Body of pancreas (tissue), 4 donors: ENCODE measurements at regions not wholly inside any gene's neighbourhood (a gene's known extent, or its start where the extent isn't known, plus 50 kb on each side); places are given as distances from the start of the nearest gene placed in this dataset.

ENCODE experiments used
- ATAC-seq: fragments of 150-250 bp; one replicate; pipeline ENCODE4 v1.9.1; 2016
- DNase-seq, 4 donors: peaks; one replicate each; pipeline ENCODE4 v3.0.0-alpha.2; 2019
- H3K27ac ChIP-seq, 4 donors: fragments of 200-600 bp; sonication (generic); 1 replicate in 3 of 4; 2 replicates in 1 of 4; pipeline versions ENCODE4 v1.5.1 to v1.6.1; 2016 to 2019; ENCODE audit warnings: mild to moderate bottlenecking in 1 of 4, mixed read lengths in 1 of 4, moderate library complexity in 1 of 4
- H3K27me3 ChIP-seq, 2 donors: fragments of 200-600 bp; sonication (generic); one replicate each; pipeline ENCODE4 v1.6.0; 2016; ENCODE audit warnings: mild to moderate bottlenecking in 1 of 2
- H3K36me3 ChIP-seq, 2 donors: fragments of 200-600 bp; sonication (generic); replicated peaks in 1 of 2; 2 replicates each; pipeline ENCODE4 v1.5.1; 2016; ENCODE audit warnings: low read depth in 2 of 2; ENCODE audit not compliant: insufficient read depth in 1 of 2
- H3K4me1 ChIP-seq: fragments of 200-600 bp; sonication (generic); one replicate; pipeline ENCODE4 v1.6.0; 2016
- H3K4me3 ChIP-seq, 2 donors: fragments of 200-600 bp; sonication (generic); 1 replicate in 1 of 2; 2 replicates in 1 of 2; pipeline ENCODE4 v1.5.1; 2016 to 2019
- H3K9me3 ChIP-seq, 3 donors: fragments of 200-600 bp; sonication (generic); 1 replicate in 2 of 3; 2 replicates in 1 of 3; pipeline ENCODE4 v1.5.1; 2016
- POLR2A ChIP-seq, 3 donors: fragments of 450-650 bp; IDR thresholded peaks; one replicate each; pipeline ENCODE4 v1.6.1; 2016; ENCODE audit warnings: antibody characterized with exemption in 3 of 3, mild to moderate bottlenecking in 2 of 3
- WGBS, 2 donors: methylation state at CpG; one replicate each; pipeline ENCODE4 v1.1.5; 2017; 5-methylcytosine and 5-hydroxymethylcytosine counted together
- intact Hi-C: fragments of 100-400 bp; cut with DNase I; formaldehyde crosslinking; loops from one replicate; pipeline ENCODE4 v1.15.1; 2023
- TF ChIP-seq, protein P1 (sequence below), 7 experiments: fragments of 450-650 bp in 4 of 7; fragments of 200-600 bp in 3 of 7; sonication (generic) in 3 of 7; IDR thresholded peaks; one replicate each; pipeline ENCODE4 v1.5.1; 2016 to 2019; ENCODE audit warnings: antibody characterized with exemption in 7 of 7

DNA sequence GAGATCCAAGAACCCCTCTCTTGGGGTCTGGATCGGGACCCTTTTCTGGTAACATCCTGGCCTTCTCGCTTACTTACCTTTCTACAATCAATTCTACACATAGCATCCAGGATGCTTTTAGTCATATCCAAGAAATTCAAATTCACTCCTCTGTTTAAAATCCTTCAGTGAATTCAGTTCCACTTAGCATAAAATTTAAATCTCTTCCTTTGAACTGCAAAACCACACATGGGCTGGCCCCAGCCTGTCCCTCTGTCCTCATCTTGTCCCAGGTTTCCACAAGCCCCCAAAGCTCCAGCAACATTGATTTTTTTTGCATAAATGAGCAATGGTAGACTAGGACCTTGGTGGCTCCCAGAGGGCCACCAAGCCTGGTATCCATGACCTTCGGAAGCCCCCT is 96.4 kb upstream of the C16orf82 start:
- Histone ChIP-seq H3K27me3 (no peaks in the 10 kb centered on the region), H3K27ac (no peak overlapping the region), H3K9me3 (no peaks in the 10 kb centered on the region), H3K36me3 (no peaks in the 10 kb centered on the region), H3K4me3 (no peak overlapping the region), H3K4me1 (no peaks in the 10 kb centered on the region)
- ATAC-seq (no peak), DNase-seq (no peak)
- TF ChIP-seq, protein P1, sequence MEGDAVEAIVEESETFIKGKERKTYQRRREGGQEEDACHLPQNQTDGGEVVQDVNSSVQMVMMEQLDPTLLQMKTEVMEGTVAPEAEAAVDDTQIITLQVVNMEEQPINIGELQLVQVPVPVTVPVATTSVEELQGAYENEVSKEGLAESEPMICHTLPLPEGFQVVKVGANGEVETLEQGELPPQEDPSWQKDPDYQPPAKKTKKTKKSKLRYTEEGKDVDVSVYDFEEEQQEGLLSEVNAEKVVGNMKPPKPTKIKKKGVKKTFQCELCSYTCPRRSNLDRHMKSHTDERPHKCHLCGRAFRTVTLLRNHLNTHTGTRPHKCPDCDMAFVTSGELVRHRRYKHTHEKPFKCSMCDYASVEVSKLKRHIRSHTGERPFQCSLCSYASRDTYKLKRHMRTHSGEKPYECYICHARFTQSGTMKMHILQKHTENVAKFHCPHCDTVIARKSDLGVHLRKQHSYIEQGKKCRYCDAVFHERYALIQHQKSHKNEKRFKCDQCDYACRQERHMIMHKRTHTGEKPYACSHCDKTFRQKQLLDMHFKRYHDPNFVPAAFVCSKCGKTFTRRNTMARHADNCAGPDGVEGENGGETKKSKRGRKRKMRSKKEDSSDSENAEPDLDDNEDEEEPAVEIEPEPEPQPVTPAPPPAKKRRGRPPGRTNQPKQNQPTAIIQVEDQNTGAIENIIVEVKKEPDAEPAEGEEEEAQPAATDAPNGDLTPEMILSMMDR (IDR thresholded peaks at IDR 0.05): no peak
- TF ChIP-seq POLR2A (IDR thresholded peaks at IDR 0.05): no peak
- intact Hi-C loops: no loop called here
- 69 to 72% methylated on average over 3 of the region's 3 CpGs for WGBS, 2 donors

GRCh38 chr16:26976873-26977272 is 89.9 kb upstream of the C16orf82 start:
- DNase-seq (no peak), ATAC-seq (no peak)
- Histone ChIP-seq H3K27ac (no peak overlapping the region), H3K27me3 (no peaks in the 10 kb centered on the region), H3K4me1 (no peaks in the 10 kb centered on the region), H3K36me3 (no peaks in the 10 kb centered on the region), H3K4me3 (no peak overlapping the region), H3K9me3 (no peaks in the 10 kb centered on the region)
- intact Hi-C loops: no loop called here
- WGBS, 2 donors: 42 to 52% methylated on average over 5 of the region's 5 CpGs
- TF ChIP-seq POLR2A (IDR thresholded peaks at IDR 0.05): no peak
- TF ChIP-seq, protein P1 (IDR thresholded peaks at IDR 0.05): no peak

DNA sequence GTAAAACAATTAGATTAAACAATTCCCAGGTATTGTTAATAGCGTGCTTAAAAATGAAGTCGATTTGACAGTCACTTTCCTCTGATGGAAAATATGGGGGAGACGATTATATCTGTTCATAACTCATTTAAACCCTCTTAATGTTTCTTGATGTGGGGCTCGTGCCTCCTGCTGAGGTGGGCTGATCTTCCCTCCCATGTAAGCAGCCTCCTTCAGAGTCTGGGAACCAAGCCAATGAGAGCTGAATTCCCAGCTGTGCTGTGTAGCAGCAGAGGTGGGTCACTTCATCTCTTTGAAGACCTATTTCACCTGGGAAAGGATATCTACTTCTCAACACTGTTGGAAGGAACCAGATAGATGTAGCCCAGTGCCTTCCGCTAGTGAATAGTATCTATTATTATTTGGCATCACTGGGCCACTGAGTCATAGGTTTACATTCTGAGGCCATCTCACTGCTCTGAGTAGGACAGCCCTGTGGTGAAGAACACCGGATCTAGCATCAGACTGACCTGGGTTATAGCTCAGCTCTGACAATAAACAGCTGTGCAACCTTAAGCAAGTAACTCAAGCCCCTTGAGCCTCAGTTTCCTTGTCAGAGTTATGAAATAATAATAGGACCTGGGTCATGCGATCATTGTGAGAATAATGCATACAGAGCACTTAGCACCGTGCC is 85.3 kb upstream of the C16orf82 start:
- Histone ChIP-seq H3K4me3 (no peak overlapping the region), H3K27me3 (no peaks in the 10 kb centered on the region), H3K9me3 (no peaks in the 10 kb centered on the region), H3K36me3 (no peaks in the 10 kb centered on the region), H3K27ac (no peak overlapping the region), H3K4me1 (no peaks in the 10 kb centered on the region)
- intact Hi-C loops: no loop called here
- DNase-seq (no peak), ATAC-seq (no peak)
- no peak for TF ChIP-seq POLR2A (IDR thresholded peaks at IDR 0.05)
- TF ChIP-seq, protein P1 (IDR thresholded peaks at IDR 0.05): no peak
- 49 to 59% methylated on average over 8 of the region's 8 CpGs for WGBS, 2 donors

DNA sequence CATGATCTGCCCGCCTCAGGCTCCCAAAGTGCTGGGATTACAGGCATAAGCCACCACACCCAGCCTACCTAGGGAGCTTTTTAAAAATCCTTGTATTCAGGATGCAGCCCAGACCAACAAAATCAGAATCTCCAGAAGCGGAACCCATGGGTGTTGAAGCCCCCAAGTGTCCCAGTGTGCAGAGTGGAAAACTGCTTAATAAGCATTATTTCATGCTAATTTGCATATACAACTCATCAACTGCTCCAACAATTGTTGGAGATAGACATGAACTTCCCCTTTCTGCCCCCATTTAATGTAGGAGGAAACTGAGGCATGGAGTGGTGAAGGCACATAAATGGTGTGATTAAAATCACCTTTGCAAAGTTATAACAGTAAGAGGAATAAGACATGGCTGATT is 84.3 kb upstream of the C16orf82 start:
- H3K4me3 ChIP-seq: no peak overlapping the region
- 79 to 85% methylated on average over 2 of the region's 2 CpGs for WGBS, 2 donors
- no peak for TF ChIP-seq POLR2A (IDR thresholded peaks at IDR 0.05)
- TF ChIP-seq, protein P1 (IDR thresholded peaks at IDR 0.05): no peak
- no peaks in the 10 kb centered on the region for H3K9me3 ChIP-seq
- ATAC-seq (no peak), DNase-seq (no peak)
- H3K27me3 ChIP-seq: no peaks in the 10 kb centered on the region
- no peaks in the 10 kb centered on the region for H3K36me3 ChIP-seq
- no peaks in the 10 kb centered on the region for H3K4me1 ChIP-seq
- no peak overlapping the region for H3K27ac ChIP-seq
- intact Hi-C loops: no loop called here

DNA sequence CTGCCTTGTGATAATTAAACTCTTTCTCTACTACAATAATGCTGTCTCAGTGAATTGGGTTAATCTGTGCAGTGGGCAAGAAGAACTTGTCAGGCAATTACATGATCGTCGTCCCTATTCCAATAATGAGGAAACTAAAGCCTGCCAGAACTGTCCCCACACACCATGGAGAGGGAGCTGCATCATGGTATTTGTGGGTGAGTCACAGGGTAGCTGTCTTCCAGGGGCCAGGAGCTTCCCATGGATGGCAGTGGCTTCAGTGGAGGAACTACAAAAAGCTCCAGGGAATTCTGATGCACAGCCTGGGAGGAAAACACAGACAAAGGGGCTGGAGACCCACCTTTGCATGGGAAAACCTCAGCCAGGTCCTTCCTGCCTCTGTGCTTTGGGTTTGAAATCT is 83.3 kb upstream of the C16orf82 start:
- DNase-seq (no peak), ATAC-seq (no peak)
- H3K4me1 ChIP-seq: no peaks in the 10 kb centered on the region
- WGBS, 2 donors: 50 to 75% methylated on average over 2 of the region's 2 CpGs
- no peaks in the 10 kb centered on the region for H3K36me3 ChIP-seq
- H3K9me3 ChIP-seq: no peaks in the 10 kb centered on the region
- H3K27me3 ChIP-seq: no peaks in the 10 kb centered on the region
- intact Hi-C loops: no loop called here
- H3K27ac ChIP-seq: no peak overlapping the region
- H3K4me3 ChIP-seq: no peak overlapping the region
- no peak for TF ChIP-seq POLR2A (IDR thresholded peaks at IDR 0.05)
- TF ChIP-seq, protein P1 (IDR thresholded peaks at IDR 0.05): no peak
